Parathyroid adenoma (tissue), 2 donors: ENCODE measurements at regions not wholly inside any gene's neighbourhood (a gene's known extent, or its start where the extent isn't known, plus 50 kb on each side); places are given as distances from the start of the nearest gene placed in this dataset.

Experiments
- H2AFZ ChIP-seq: fragments of 300-600 bp; sonication (generic); one replicate; pipeline ENCODE4 v1.7.0; 2017; ENCODE audit warnings: antibody characterized with exemption, mild to moderate bottlenecking
- H3K27ac ChIP-seq: fragments of 300-600 bp; sonication (generic); one replicate; pipeline ENCODE4 v1.7.0; 2017
- H3K27me3 ChIP-seq: fragments of 300-600 bp; sonication (generic); one replicate; pipeline ENCODE4 v1.7.0; 2017; ENCODE audit warnings: low read length; ENCODE audit not compliant: control insufficient read depth, insufficient read depth
- H3K36me3 ChIP-seq: fragments of 300-600 bp; sonication (generic); one replicate; pipeline ENCODE4 v1.7.0; 2017; ENCODE audit warnings: low read length; ENCODE audit not compliant: control insufficient read depth, insufficient read depth
- H3K4me1 ChIP-seq: fragments of 300-600 bp; sonication (generic); one replicate; pipeline ENCODE4 v1.7.0; 2017; ENCODE audit warnings: control low read depth
- H3K4me2 ChIP-seq: fragments of 300-600 bp; sonication (generic); one replicate; pipeline ENCODE4 v1.7.0; 2017; ENCODE audit warnings: low read length
- H3K4me3 ChIP-seq: fragments of 300-600 bp; sonication (generic); one replicate; pipeline ENCODE4 v1.7.0; 2017; ENCODE audit warnings: low read depth, low read length
- H3K79me2 ChIP-seq: fragments of 300-600 bp; sonication (generic); one replicate; pipeline ENCODE4 v1.7.0; 2017; ENCODE audit warnings: control low read depth
- H3K9ac ChIP-seq: fragments of 300-600 bp; sonication (generic); one replicate; pipeline ENCODE4 v1.7.0; 2017; ENCODE audit warnings: mild to moderate bottlenecking
- H3K9me3 ChIP-seq: fragments of 300-600 bp; sonication (generic); one replicate; pipeline ENCODE4 v1.7.0; 2017; ENCODE audit warnings: low read length; ENCODE audit not compliant: control insufficient read depth
- TF ChIP-seq, protein P1 (sequence below): fragments of 300-600 bp; sonication (generic); IDR thresholded peaks from one replicate; pipeline ENCODE4 v1.7.0; 2017; ENCODE audit warnings: antibody characterized with exemption, mild to moderate bottlenecking
- donor health status: primary hyperparathyroidism.

DNA sequence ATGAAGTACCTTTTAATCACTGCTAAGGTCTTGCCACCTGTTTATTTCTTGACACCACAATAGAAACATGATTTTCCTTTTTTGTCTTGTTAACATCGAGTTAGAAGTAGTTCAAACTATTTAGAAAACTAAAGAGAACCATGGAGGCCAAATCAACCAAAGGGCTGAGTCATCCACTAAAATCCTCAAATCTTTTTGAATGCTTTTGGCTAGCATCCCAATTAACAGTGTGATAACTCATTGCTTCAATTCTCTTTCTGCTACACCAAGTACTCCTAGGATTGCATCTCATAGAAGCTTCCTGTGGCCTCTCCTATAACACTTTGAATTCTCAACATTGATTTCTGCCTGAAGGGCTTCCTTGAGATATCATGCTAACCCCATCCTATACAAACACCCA lies 159.9 kb upstream of the MMADHC start:
- no peaks in the 10 kb centered on the region for H3K36me3 ChIP-seq
- H3K79me2 ChIP-seq: no peaks in the 10 kb centered on the region
- H3K9me3 ChIP-seq: no peaks in the 10 kb centered on the region
- H3K27me3 ChIP-seq: no peaks in the 10 kb centered on the region
- H3K4me2 ChIP-seq: no peak overlapping the region
- H2AFZ ChIP-seq: no peak overlapping the region
- no peak overlapping the region for H3K9ac ChIP-seq
- no peaks in the 10 kb centered on the region for H3K4me1 ChIP-seq
- H3K27ac ChIP-seq: no peak overlapping the region
- no peak overlapping the region for H3K4me3 ChIP-seq
- TF ChIP-seq, protein P1, sequence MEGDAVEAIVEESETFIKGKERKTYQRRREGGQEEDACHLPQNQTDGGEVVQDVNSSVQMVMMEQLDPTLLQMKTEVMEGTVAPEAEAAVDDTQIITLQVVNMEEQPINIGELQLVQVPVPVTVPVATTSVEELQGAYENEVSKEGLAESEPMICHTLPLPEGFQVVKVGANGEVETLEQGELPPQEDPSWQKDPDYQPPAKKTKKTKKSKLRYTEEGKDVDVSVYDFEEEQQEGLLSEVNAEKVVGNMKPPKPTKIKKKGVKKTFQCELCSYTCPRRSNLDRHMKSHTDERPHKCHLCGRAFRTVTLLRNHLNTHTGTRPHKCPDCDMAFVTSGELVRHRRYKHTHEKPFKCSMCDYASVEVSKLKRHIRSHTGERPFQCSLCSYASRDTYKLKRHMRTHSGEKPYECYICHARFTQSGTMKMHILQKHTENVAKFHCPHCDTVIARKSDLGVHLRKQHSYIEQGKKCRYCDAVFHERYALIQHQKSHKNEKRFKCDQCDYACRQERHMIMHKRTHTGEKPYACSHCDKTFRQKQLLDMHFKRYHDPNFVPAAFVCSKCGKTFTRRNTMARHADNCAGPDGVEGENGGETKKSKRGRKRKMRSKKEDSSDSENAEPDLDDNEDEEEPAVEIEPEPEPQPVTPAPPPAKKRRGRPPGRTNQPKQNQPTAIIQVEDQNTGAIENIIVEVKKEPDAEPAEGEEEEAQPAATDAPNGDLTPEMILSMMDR: no peak

DNA sequence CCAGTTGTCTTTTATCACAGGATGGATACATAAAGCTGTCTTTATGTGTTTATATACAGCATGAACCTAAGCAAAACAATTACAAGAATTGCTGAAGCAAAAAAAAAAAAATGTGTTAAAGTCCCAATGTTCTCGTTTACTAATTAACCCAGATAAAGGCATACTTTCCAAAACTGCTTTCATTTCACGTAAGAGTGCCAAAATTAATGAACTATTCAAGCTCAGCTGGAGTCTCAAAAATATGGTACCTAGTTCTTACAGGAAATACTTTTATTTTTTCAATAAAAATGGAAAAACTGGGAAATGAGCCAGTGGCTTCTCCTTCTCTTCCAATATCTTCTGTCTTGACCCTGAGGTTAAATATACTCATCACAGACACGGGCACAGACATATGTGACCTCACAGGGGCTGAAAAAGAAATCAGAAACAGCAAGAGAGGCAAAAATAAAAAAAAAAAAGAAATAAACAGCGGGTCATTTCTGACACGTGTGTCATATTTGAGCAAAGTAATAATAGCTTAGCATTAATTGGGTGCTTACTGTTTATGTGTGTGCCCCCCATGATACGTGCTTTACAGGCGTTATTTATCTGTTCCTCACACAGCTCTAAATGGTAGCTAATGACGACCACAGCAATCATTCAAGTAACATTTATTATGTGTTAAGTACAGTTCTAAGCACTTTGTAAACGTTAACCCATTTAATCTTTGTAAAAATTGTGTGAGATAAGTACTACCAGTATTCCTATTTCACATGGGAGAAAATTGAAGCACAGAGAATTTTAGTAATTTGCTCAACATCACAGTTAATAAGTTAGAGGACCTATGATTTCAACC lies 158.0 kb upstream of the MMADHC start:
- no peak overlapping the region for H2AFZ ChIP-seq
- H3K4me2 ChIP-seq: no peak overlapping the region
- H3K36me3 ChIP-seq: no peaks in the 10 kb centered on the region
- H3K4me3 ChIP-seq: no peak overlapping the region
- H3K9ac ChIP-seq: no peak overlapping the region
- no peaks in the 10 kb centered on the region for H3K79me2 ChIP-seq
- no peaks in the 10 kb centered on the region for H3K9me3 ChIP-seq
- H3K27me3 ChIP-seq: no peaks in the 10 kb centered on the region
- TF ChIP-seq, protein P1: no peak
- no peak overlapping the region for H3K27ac ChIP-seq
- H3K4me1 ChIP-seq: no peaks in the 10 kb centered on the region

DNA sequence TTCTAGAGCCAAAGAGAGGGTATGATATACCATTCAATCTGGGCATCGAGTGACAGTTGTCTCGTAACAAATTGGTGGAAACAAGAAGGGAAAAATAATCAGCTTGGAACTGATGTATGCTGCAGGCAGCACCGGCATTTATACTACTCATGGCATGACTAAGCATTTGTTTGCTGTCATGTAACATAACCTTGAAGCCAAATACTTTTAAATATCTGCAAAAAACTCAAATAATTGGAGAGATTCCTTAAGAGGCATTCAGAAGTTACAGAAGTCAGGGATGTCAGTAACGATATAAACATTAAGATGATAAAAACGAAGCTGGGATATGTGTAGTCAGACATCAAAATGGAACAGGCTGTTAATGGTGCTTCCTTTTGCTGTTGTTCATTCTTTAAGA lies 157.3 kb upstream of the MMADHC start:
- TF ChIP-seq, protein P1: no peak
- Histone ChIP-seq H3K9ac (no peak overlapping the region), H3K4me2 (no peak overlapping the region), H3K36me3 (no peaks in the 10 kb centered on the region), H3K9me3 (no peaks in the 10 kb centered on the region), H3K27ac (no peak overlapping the region), H3K4me1 (no peaks in the 10 kb centered on the region), H3K79me2 (no peaks in the 10 kb centered on the region), H3K27me3 (no peaks in the 10 kb centered on the region), H2AFZ (no peak overlapping the region), H3K4me3 (no peak overlapping the region)

GRCh38 chr2:149743842-149744448 lies 156.4 kb upstream of the MMADHC start:
- H3K4me2 ChIP-seq: no peak overlapping the region
- no peaks in the 10 kb centered on the region for H3K27me3 ChIP-seq
- no peak overlapping the region for H3K4me3 ChIP-seq
- H3K9ac ChIP-seq: no peak overlapping the region
- H3K27ac ChIP-seq: no peak overlapping the region
- no peaks in the 10 kb centered on the region for H3K36me3 ChIP-seq
- no peaks in the 10 kb centered on the region for H3K4me1 ChIP-seq
- H3K9me3 ChIP-seq: no peaks in the 10 kb centered on the region
- no peaks in the 10 kb centered on the region for H3K79me2 ChIP-seq
- no peak overlapping the region for H2AFZ ChIP-seq
- TF ChIP-seq, protein P1: no peak
